HEK293 (cell line): ENCODE measurements at regions not wholly inside any gene's neighbourhood (a gene's known extent, or its start where the extent isn't known, plus 50 kb on each side); places are given as distances from the start of the nearest gene placed in this dataset.

Source experiments
- BCL11A ChIP-seq: fragments of 450-650 bp; formaldehyde crosslinking; IDR thresholded peaks from 2 replicates; pipeline ENCODE4 v1.5.1; 2016; ENCODE audit warnings: low read depth, missing biosample characterization, missing genetic modification characterization
- GLI4 ChIP-seq: fragments of 450-650 bp; formaldehyde crosslinking; IDR thresholded peaks from 2 replicates; pipeline ENCODE4 v1.5.1; 2016; ENCODE audit warnings: missing biosample characterization, missing genetic modification characterization
- KLF16 ChIP-seq: fragments of 450-650 bp; formaldehyde crosslinking; IDR thresholded peaks from 2 replicates; pipeline ENCODE4 v1.5.1; 2017; ENCODE audit warnings: missing biosample characterization, missing genetic modification characterization
- PRDM1 ChIP-seq: fragments of 450-650 bp; formaldehyde crosslinking; IDR thresholded peaks from 2 replicates; pipeline ENCODE4; 2016; ENCODE audit warnings: missing biosample characterization, missing genetic modification characterization
- YY1 ChIP-seq: fragments of 450-650 bp; formaldehyde crosslinking; IDR thresholded peaks from 2 replicates; pipeline ENCODE4 v1.5.1; 2018; ENCODE audit warnings: missing biosample characterization, missing genetic modification characterization
- ZNF121 ChIP-seq: fragments of 450-650 bp; formaldehyde crosslinking; IDR thresholded peaks from 2 replicates; pipeline ENCODE4 v1.5.1; 2016; ENCODE audit warnings: missing biosample characterization, missing genetic modification characterization
- ZNF211 ChIP-seq: fragments of 450-650 bp; formaldehyde crosslinking; IDR thresholded peaks from 2 replicates; pipeline ENCODE4 v1.5.1; 2016; ENCODE audit warnings: low read depth, missing biosample characterization, missing genetic modification characterization
- ZNF274 ChIP-seq, 2 experiments: fragments of 200-500 bp in 1 of 2; fragments of 450-650 bp in 1 of 2; sonication (Bioruptor generic) in 1 of 2; formaldehyde crosslinking in 1 of 2; IDR thresholded peaks; 2 replicates each; pipeline versions ENCODE4 v1.5.1 to v1.6.1; 2014 to 2016; ENCODE audit warnings: borderline replicate concordance in 1 of 2, inconsistent platforms in 1 of 2, low read length in 1 of 2, missing biosample characterization in 1 of 2, missing genetic modification characterization in 1 of 2
- ZNF768 ChIP-seq: fragments of 450-650 bp; formaldehyde crosslinking; IDR thresholded peaks from 2 replicates; pipeline ENCODE4 v1.5.1; 2018; ENCODE audit warnings: missing biosample characterization, mild to moderate bottlenecking, missing genetic modification characterization
- TF ChIP-seq, protein P1 (sequence below): fragments of 450-650 bp; formaldehyde crosslinking; IDR thresholded peaks from 2 replicates; pipeline ENCODE4 v1.5.0; 2017; ENCODE audit warnings: missing biosample characterization, missing genetic modification characterization, borderline replicate concordance
- TF ChIP-seq, protein P2 (sequence below): fragments of 450-650 bp; formaldehyde crosslinking; IDR thresholded peaks from 2 replicates; pipeline ENCODE4 v1.5.1; 2016; ENCODE audit warnings: missing biosample characterization, missing genetic modification characterization

DNA sequence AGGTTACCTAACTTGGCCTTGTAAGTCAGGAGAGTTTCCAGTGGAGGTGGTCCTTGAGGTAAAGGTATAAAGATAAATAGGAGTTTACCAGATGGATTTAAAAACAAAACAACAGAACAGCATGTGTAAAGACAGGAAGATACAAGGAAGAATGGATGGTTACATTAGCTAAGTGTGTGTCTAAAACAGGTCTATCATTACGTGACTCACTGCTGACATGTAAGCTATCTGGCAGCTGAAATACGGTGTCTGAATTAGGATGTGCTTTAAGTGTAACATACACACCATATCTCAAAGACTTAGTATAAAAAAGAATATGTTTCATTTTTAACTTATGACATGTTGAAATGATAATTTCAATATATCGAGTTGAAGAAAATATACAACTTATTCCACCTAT lies 405.1 kb upstream of the ADAMTSL1 start:
- TF ChIP-seq BCL11A (tag by site-specific recombination) (no peak), ZNF121 (tag by site-specific recombination) (no peak), YY1 (tag by site-specific recombination) (no peak), GLI4 (no peak), PRDM1 (tag by site-specific recombination) (no peak), ZNF211 (tag by site-specific recombination) (no peak), KLF16 (tag by site-specific recombination) (no peak), ZNF768 (tag by site-specific recombination) (no peak), ZNF274 (IDR thresholded peaks at IDR 0.05; ENCODE audit: low read length) (no peak), ZNF274 (tag by site-specific recombination; IDR thresholded peaks at IDR 0.05; ENCODE audit: borderline replicate concordance) (no peak)
- TF ChIP-seq, protein P1, sequence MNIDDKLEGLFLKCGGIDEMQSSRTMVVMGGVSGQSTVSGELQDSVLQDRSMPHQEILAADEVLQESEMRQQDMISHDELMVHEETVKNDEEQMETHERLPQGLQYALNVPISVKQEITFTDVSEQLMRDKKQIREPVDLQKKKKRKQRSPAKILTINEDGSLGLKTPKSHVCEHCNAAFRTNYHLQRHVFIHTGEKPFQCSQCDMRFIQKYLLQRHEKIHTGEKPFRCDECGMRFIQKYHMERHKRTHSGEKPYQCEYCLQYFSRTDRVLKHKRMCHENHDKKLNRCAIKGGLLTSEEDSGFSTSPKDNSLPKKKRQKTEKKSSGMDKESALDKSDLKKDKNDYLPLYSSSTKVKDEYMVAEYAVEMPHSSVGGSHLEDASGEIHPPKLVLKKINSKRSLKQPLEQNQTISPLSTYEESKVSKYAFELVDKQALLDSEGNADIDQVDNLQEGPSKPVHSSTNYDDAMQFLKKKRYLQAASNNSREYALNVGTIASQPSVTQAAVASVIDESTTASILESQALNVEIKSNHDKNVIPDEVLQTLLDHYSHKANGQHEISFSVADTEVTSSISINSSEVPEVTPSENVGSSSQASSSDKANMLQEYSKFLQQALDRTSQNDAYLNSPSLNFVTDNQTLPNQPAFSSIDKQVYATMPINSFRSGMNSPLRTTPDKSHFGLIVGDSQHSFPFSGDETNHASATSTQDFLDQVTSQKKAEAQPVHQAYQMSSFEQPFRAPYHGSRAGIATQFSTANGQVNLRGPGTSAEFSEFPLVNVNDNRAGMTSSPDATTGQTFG (tag by site-specific recombination), result no peak
- TF ChIP-seq, protein P2, sequence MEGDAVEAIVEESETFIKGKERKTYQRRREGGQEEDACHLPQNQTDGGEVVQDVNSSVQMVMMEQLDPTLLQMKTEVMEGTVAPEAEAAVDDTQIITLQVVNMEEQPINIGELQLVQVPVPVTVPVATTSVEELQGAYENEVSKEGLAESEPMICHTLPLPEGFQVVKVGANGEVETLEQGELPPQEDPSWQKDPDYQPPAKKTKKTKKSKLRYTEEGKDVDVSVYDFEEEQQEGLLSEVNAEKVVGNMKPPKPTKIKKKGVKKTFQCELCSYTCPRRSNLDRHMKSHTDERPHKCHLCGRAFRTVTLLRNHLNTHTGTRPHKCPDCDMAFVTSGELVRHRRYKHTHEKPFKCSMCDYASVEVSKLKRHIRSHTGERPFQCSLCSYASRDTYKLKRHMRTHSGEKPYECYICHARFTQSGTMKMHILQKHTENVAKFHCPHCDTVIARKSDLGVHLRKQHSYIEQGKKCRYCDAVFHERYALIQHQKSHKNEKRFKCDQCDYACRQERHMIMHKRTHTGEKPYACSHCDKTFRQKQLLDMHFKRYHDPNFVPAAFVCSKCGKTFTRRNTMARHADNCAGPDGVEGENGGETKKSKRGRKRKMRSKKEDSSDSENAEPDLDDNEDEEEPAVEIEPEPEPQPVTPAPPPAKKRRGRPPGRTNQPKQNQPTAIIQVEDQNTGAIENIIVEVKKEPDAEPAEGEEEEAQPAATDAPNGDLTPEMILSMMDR (tag by site-specific recombination), result no peak
